ENCODE measurements at regions not wholly inside any gene's neighbourhood (a gene's known extent, or its start where the extent isn't known, plus 50 kb on each side); places are given as distances from the start of the nearest gene placed in this dataset.

GRCh38 chr5:133681896-133682295 lies 69.6 kb upstream of the FSTL4 start:
- DNase-seq = no peak

GRCh38 chr5:133680830-133681565 lies 68.7 kb upstream of the FSTL4 start:
- DNase-seq = no peak

GRCh38 chr5:133679534-133679933 lies 67.2 kb upstream of the FSTL4 start:
- DNase-seq = no peak

- no peak for DNase-seq
Measured at GRCh38 chr5:133675376-133676154, 63.2 kb upstream of the FSTL4 start.

GRCh38 chr5:133670336-133670735 lies 58.0 kb upstream of the FSTL4 start:
- no peak for DNase-seq

- no peak for DNase-seq
Measured at GRCh38 chr5:133669472-133669871, 57.1 kb upstream of the FSTL4 start.

- no peak for DNase-seq
Measured at GRCh38 chr5:133668458-133668857, 56.1 kb upstream of the FSTL4 start.

- no peak for DNase-seq
Measured at GRCh38 chr5:133667217-133667616, 54.9 kb upstream of the FSTL4 start.

GRCh38 chr5:133665571-133665970 lies 53.2 kb upstream of the FSTL4 start:
- DNase-seq = no peak

- DNase-seq = no peak
Measured at GRCh38 chr5:133664422-133664821, 52.1 kb upstream of the FSTL4 start.

- DNase-seq = no peak
Measured at GRCh38 chr5:133663397-133664054, 51.2 kb upstream of the FSTL4 start.

- no peak for DNase-seq
Measured at GRCh38 chr5:133662578-133662977, 50.2 kb upstream of the FSTL4 start.
